ENCODE measurements at regions not wholly inside any gene's neighbourhood (a gene's known extent, or its start where the extent isn't known, plus 50 kb on each side); places are given as distances from the start of the nearest gene placed in this dataset.

DNA sequence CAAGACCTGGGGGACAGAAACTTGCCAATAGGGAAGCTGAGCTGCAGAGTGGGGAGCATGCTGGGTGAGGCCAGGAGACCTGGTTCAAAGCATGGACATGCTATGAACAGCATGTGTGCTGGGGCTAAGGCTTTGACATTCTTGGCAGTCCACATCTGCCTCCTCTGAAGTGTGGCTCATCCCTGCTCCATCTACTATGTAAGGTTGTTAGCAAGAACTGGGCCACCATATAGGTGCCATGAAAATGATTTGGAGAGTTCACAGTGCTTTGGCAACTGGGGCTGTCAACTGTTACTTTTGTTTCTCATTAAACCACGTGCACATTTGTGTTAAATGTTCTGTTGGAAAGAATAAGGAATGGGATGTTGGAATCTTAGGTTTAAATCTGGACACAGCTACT lies 311.1 kb downstream of the CDC5L start:
- H3K4me3 ChIP-seq (ENCODE audit: low read depth, low read length), result no peak overlapping the region
- TF ChIP-seq, protein P1, sequence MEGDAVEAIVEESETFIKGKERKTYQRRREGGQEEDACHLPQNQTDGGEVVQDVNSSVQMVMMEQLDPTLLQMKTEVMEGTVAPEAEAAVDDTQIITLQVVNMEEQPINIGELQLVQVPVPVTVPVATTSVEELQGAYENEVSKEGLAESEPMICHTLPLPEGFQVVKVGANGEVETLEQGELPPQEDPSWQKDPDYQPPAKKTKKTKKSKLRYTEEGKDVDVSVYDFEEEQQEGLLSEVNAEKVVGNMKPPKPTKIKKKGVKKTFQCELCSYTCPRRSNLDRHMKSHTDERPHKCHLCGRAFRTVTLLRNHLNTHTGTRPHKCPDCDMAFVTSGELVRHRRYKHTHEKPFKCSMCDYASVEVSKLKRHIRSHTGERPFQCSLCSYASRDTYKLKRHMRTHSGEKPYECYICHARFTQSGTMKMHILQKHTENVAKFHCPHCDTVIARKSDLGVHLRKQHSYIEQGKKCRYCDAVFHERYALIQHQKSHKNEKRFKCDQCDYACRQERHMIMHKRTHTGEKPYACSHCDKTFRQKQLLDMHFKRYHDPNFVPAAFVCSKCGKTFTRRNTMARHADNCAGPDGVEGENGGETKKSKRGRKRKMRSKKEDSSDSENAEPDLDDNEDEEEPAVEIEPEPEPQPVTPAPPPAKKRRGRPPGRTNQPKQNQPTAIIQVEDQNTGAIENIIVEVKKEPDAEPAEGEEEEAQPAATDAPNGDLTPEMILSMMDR (IDR thresholded peaks at IDR 0.05; ENCODE audit: insufficient read depth, low read length, missing control alignments), result no peak
- CTCF ChIA-PET, result interaction anchor here (1.2 to 1.7 kb wide), 2 partner anchors 11 to 26 kb away, joined by 3 to 5 read pairs; no protein-coding TSS in a partner anchor
- no peak for DNase-seq (ENCODE audit: low read depth, low spot score)
- POLR2A ChIA-PET, result no interaction called here

DNA sequence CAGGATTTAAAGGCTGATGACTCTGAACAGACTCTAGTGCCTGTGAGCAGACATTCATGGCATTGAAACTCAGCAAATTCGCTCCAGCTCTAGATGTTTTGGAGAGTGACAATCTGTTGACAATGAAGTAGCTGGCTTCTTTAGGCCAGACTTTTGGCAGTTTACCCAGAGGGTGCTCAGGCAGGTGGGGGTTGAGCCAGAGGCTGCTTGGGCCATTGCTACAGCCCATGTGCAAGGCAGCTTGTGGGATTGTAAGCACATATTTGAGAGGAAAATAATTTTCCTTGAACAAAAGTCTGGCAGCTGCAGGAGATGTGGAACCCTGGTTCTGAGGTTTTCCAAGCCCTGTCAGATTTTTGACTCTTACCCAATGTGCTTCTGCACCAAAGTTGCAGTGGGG lies 311.6 kb downstream of the CDC5L start:
- no peak overlapping the region for H3K4me3 ChIP-seq (ENCODE audit: low read depth, low read length)
- no peak for DNase-seq (ENCODE audit: low read depth, low spot score)
- ChIA-PET POLR2A (no interaction called here), CTCF (interaction anchor here (0.7 to 1.7 kb wide), 4 partner anchors 11 to 43 kb away, joined by 3 to 5 read pairs (median 3); no protein-coding TSS in a partner anchor)
- TF ChIP-seq, protein P1 (IDR thresholded peaks at IDR 0.05; ENCODE audit: insufficient read depth, low read length, missing control alignments), result no peak

DNA sequence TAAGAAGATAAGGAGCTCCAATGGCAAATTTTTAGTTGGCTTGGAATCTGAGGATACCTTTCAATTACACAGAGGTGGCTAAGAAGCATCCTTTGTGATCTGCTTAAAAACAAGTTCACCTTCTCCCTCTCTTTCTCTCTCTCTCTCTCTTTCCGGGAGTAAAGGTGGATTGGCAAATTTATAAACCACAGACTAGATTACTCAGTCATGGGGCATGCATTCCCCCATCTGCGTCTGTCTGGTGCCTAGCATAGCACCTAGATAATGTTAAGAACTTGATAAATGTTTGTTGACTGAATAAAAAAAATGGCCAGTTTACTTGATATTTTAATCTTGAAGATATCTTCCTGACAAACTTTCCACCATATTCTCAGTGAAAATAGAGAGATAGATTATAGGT lies 312.3 kb downstream of the CDC5L start:
- H3K4me3 ChIP-seq (ENCODE audit: low read depth, low read length), result no peak overlapping the region
- CTCF ChIA-PET, result interaction anchor here (0.9 to 1.7 kb wide), 2 partner anchors 10 to 44 kb away, joined by 3 to 5 read pairs; no protein-coding TSS in a partner anchor
- POLR2A ChIA-PET, result no interaction called here
- TF ChIP-seq, protein P1 (IDR thresholded peaks at IDR 0.05; ENCODE audit: insufficient read depth, low read length, missing control alignments), result no peak
- no peak for DNase-seq (ENCODE audit: low read depth, low spot score)

DNA sequence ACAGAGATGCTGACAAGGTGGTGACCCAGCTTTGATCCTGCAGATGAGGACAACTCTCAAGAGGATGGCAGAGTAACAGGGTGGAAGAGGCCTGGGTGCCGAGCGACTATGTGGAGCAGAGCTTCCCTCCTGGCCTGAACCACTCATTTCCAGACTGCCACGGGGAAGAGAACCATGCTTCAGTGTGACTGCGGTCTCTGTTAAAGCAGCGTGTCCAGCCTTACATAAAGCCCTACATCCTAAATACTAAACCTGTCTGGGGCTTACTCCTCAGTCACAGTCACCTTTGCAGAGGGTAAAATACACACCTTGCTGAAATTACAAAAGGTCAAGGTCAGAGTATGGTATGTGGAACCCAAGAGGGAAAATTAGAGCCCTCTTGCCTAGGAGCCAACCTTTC lies 312.9 kb downstream of the CDC5L start:
- no peak overlapping the region for H3K4me3 ChIP-seq (ENCODE audit: low read depth, low read length)
- DNase-seq (ENCODE audit: low read depth, low spot score), result no peak
- POLR2A ChIA-PET, result no interaction called here
- TF ChIP-seq, protein P1 (IDR thresholded peaks at IDR 0.05; ENCODE audit: insufficient read depth, low read length, missing control alignments), result no peak
- CTCF ChIA-PET, result interaction anchor here (1.7 kb wide), 1 partner anchor 9 kb away, joined by 5 read pairs; no protein-coding TSS in a partner anchor

DNA sequence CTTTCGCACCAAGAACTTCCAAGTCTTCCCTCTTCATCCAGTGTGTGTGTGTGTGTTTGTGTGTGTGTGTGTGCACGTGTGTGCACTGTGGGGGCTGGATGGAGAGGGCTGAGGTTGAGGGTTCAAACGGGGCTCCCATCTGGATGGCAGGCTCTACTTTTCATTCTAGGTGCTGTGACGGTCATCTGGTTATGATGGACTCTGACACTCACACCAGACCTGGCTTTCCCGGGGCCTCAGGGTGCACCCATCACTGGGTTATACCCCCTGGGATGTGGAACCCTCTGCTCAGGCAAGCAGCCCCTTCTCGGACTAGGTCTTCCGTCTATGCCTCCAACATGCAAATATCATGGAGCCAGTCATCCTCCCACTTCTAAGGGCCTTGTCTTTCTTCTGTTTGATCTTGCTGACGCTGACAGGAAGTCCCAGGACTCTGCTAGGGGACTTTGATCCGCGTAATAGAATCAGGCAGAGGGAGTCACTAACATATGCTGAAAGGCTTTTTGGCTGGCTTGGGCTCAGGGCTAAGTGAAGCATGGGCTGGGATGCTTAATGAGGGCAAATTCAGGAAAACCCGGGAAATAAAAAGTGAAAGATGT lies 313.6 kb downstream of the CDC5L start:
- no peak for DNase-seq (ENCODE audit: low read depth, low spot score)
- TF ChIP-seq, protein P1 (IDR thresholded peaks at IDR 0.05; ENCODE audit: insufficient read depth, low read length, missing control alignments), result no peak
- ChIA-PET POLR2A (no interaction called here), CTCF (interaction anchor here (1.2 kb wide), 1 partner anchor 44 kb away, joined by 3 read pairs; no protein-coding TSS in a partner anchor)
- H3K4me3 ChIP-seq (ENCODE audit: low read depth, low read length), result no peak overlapping the region

DNA sequence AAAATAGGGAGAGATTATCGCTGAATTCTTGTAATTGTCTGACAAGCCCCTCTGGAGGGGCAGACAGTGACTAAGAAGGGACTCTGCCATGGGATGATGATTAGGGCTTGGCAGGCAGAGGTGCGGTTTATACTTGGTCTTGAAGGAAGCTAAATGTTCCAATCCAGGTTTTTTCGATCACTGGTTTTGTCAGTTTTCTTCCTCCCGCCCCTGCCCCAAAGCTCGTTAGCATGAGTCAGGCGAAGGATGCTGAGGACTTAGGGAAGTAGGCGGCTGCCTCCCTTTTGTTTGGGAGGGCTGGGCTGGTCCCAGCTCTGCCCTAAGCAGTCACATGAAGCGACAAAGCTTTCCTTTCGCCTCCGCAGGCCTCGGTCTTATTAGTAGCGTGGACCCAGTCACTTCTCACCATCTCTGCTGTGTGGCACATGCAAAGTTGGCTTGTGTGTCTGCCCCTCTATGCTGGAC lies 314.2 kb downstream of the CDC5L start:
- ChIA-PET CTCF (interaction anchor here (1.2 kb wide), 3 partner anchors 12 to 44 kb away, joined by 3 read pairs; no protein-coding TSS in a partner anchor), POLR2A (no interaction called here)
- no peak overlapping the region for H3K4me3 ChIP-seq (ENCODE audit: low read depth, low read length)
- TF ChIP-seq, protein P1 (IDR thresholded peaks at IDR 0.05; ENCODE audit: insufficient read depth, low read length, missing control alignments), result no peak
- no peak for DNase-seq (ENCODE audit: low read depth, low spot score)

All from AG04449 (cell line).